GM12875 (cell line): ENCODE measurements at regions not wholly inside any gene's neighbourhood (a gene's known extent, or its start where the extent isn't known, plus 50 kb on each side); places are given as distances from the start of the nearest gene placed in this dataset.
A peak's percentile ranks its signal among the peaks of the same experiment; 100 is the strongest.

ENCODE experiments used
- H3K4me3 ChIP-seq: one replicate; pipeline ENCODE4 v1.5.1; 2011; ENCODE audit warnings: low read depth, low read length, control low read depth
- TF ChIP-seq, protein P1 (sequence below): IDR thresholded peaks from 2 replicates; pipeline ENCODE4 v1.5.1; 2011; ENCODE audit warnings: low read depth, mild to moderate bottlenecking, control low read depth, inconsistent platforms, low read length, moderate library complexity, borderline replicate concordance; ENCODE audit not compliant: insufficient read depth

DNA sequence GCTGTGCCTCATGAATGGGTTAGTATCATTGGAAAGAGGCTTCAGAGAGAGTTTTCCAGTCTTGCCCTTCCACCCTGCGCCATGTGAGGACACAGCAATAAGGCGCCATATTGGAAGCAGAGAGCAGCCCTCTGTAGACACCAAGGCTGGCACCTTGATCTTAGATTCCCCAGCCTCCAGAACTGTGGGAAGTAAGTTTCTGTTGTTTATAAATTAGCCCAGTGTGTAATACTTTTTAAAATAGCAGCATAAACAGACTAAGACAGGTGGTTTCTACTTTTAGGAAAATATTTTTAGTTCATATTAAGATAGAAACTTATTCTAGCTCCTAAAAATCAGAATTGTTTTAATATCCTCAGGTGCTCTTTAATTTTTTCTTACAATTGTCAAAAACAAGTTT lies 117.9 kb downstream of the TM9SF2 start:
- TF ChIP-seq, protein P1, sequence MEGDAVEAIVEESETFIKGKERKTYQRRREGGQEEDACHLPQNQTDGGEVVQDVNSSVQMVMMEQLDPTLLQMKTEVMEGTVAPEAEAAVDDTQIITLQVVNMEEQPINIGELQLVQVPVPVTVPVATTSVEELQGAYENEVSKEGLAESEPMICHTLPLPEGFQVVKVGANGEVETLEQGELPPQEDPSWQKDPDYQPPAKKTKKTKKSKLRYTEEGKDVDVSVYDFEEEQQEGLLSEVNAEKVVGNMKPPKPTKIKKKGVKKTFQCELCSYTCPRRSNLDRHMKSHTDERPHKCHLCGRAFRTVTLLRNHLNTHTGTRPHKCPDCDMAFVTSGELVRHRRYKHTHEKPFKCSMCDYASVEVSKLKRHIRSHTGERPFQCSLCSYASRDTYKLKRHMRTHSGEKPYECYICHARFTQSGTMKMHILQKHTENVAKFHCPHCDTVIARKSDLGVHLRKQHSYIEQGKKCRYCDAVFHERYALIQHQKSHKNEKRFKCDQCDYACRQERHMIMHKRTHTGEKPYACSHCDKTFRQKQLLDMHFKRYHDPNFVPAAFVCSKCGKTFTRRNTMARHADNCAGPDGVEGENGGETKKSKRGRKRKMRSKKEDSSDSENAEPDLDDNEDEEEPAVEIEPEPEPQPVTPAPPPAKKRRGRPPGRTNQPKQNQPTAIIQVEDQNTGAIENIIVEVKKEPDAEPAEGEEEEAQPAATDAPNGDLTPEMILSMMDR: no peak
- no peak overlapping the region for H3K4me3 ChIP-seq

DNA sequence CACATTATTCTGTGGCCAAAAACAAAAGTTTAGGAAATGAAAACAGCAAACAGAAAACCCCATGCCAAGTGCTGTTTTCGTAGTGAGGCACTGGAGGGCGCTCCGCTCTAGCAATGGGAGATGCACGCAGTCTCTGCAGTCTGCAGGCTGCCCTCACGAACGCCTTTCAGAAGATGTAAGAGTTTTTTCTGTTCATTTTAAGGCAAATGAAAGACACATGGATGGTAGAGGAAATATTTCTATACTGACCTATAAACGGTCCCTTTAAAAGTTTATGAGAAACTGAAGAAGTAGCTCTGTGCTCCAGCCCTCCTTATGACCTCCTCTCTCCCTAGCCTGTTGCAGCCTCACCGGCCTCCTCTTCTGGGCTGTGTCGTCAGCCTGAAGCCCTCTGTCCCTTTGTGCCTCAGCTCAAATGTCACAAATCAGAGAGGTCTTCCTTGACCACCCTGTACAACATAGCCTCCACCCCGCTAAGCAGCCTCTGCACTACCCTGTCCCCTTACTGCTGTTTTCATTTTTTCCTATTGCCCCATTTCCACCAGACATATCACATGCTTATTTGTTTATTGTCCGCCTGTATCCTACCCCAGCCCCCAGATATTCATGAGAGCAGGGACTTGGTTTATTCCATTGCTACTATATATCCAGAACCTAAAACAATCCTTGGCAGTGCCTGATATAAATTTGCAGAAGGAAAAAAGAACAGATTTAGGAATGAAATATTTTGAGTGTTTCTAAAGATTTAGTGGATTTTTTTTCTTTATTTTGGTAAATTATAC lies 116.4 kb downstream of the TM9SF2 start:
- TF ChIP-seq, protein P1: peak; percentile 78
- H3K4me3 ChIP-seq: no peak overlapping the region

DNA sequence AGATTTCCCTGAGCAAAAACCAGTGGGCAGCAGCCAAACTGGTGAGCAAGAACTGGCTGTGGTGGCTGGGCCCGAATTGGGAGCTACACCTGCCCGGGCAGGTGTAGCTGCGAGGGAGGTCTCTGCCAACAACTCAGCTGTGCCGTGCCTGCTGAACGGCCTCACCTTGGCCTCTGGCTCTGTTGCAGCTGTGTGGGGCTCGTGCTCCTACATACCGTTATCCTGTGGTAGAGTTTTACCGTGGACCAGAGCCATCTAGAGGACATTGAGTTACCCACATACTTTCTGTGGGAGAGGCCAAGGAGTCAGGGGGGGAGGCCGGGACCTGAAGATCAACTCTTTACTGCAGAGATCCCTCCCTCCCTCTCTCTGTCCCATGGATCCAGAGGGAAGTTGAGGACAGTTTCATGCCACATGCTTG lies 113.2 kb downstream of the TM9SF2 start:
- TF ChIP-seq, protein P1: peak; percentile 28; the same call in 1 of the 2 replicates

More for the DNA sequence above, 113.2 kb downstream of the TM9SF2 start:
- H3K4me3 ChIP-seq: no peak overlapping the region
